ENCODE measurements at regions not wholly inside any gene's neighbourhood (a gene's known extent, or its start where the extent isn't known, plus 50 kb on each side); places are given as distances from the start of the nearest gene placed in this dataset.

- no peak overlapping the region for H3K4me2 ChIP-seq (ENCODE audit: low read length)
- no peak for TF ChIP-seq CTCF (IDR thresholded peaks at IDR 0.05)
- H3K36me3 ChIP-seq (ENCODE audit: control insufficient read depth, insufficient read depth, low read length), result no peaks in the 10 kb centered on the region
- no peaks in the 10 kb centered on the region for H3K9me3 ChIP-seq (ENCODE audit: control insufficient read depth, low read length)
- H2AFZ ChIP-seq, result no peak overlapping the region
- no peak overlapping the region for H3K4me3 ChIP-seq (ENCODE audit: low read depth, low read length)
- H3K27me3 ChIP-seq (ENCODE audit: control insufficient read depth, insufficient read depth, low read length), result no peaks in the 10 kb centered on the region
- no peak overlapping the region for H3K9ac ChIP-seq
- no peaks in the 10 kb centered on the region for H3K4me1 ChIP-seq
- H3K79me2 ChIP-seq, result no peaks in the 10 kb centered on the region
- no peak overlapping the region for H3K27ac ChIP-seq
Observed at GRCh38 chr2:203603456-203604389, 68.6 kb upstream of the RAPH1 start.

- no peak overlapping the region for H3K4me2 ChIP-seq (ENCODE audit: low read length)
- no peak overlapping the region for H3K9ac ChIP-seq
- H3K27ac ChIP-seq, result no peak overlapping the region
- no peak overlapping the region for H3K4me3 ChIP-seq (ENCODE audit: low read depth, low read length)
- no peaks in the 10 kb centered on the region for H3K79me2 ChIP-seq
- no peak overlapping the region for H2AFZ ChIP-seq
- no peaks in the 10 kb centered on the region for H3K4me1 ChIP-seq
- no peaks in the 10 kb centered on the region for H3K36me3 ChIP-seq (ENCODE audit: control insufficient read depth, insufficient read depth, low read length)
- no peak for TF ChIP-seq CTCF (IDR thresholded peaks at IDR 0.05)
- H3K9me3 ChIP-seq (ENCODE audit: control insufficient read depth, low read length), result no peaks in the 10 kb centered on the region
- H3K27me3 ChIP-seq (ENCODE audit: control insufficient read depth, insufficient read depth, low read length), result no peaks in the 10 kb centered on the region
Observed at GRCh38 chr2:203605302-203605701, 70.2 kb upstream of the RAPH1 start.

- no peak overlapping the region for H3K4me2 ChIP-seq (ENCODE audit: low read length)
- no peak overlapping the region for H2AFZ ChIP-seq
- no peak overlapping the region for H3K4me3 ChIP-seq (ENCODE audit: low read depth, low read length)
- H3K9me3 ChIP-seq (ENCODE audit: control insufficient read depth, low read length), result no peaks in the 10 kb centered on the region
- H3K27ac ChIP-seq, result no peak overlapping the region
- H3K9ac ChIP-seq, result no peak overlapping the region
- TF ChIP-seq CTCF (IDR thresholded peaks at IDR 0.05), result no peak
- no peaks in the 10 kb centered on the region for H3K36me3 ChIP-seq (ENCODE audit: control insufficient read depth, insufficient read depth, low read length)
- no peaks in the 10 kb centered on the region for H3K27me3 ChIP-seq (ENCODE audit: control insufficient read depth, insufficient read depth, low read length)
- no peaks in the 10 kb centered on the region for H3K4me1 ChIP-seq
- H3K79me2 ChIP-seq, result no peaks in the 10 kb centered on the region
Observed at GRCh38 chr2:203606051-203606450, 71.0 kb upstream of the RAPH1 start.

- Histone ChIP-seq H3K9me3 (ENCODE audit: control insufficient read depth, low read length) (no peaks in the 10 kb centered on the region), H3K27ac (no peak overlapping the region), H3K4me2 (ENCODE audit: low read length) (no peak overlapping the region), H3K4me3 (ENCODE audit: low read depth, low read length) (no peak overlapping the region), H3K79me2 (no peaks in the 10 kb centered on the region), H3K9ac (no peak overlapping the region), H2AFZ (no peak overlapping the region), H3K36me3 (ENCODE audit: control insufficient read depth, insufficient read depth, low read length) (no peaks in the 10 kb centered on the region), H3K27me3 (ENCODE audit: control insufficient read depth, insufficient read depth, low read length) (no peaks in the 10 kb centered on the region), H3K4me1 (no peaks in the 10 kb centered on the region)
- TF ChIP-seq CTCF (IDR thresholded peaks at IDR 0.05), result no peak
Observed at GRCh38 chr2:203610558-203610957, 75.5 kb upstream of the RAPH1 start.

GRCh38 chr2:203612246-203612645 is 77.1 kb upstream of the RAPH1 start:
- no peaks in the 10 kb centered on the region for H3K27me3 ChIP-seq (ENCODE audit: control insufficient read depth, insufficient read depth, low read length)
- H3K36me3 ChIP-seq (ENCODE audit: control insufficient read depth, insufficient read depth, low read length), result no peaks in the 10 kb centered on the region
- no peak overlapping the region for H3K27ac ChIP-seq
- no peak overlapping the region for H3K4me3 ChIP-seq (ENCODE audit: low read depth, low read length)
- H3K79me2 ChIP-seq, result no peaks in the 10 kb centered on the region
- TF ChIP-seq CTCF (IDR thresholded peaks at IDR 0.05), result no peak
- no peak overlapping the region for H3K9ac ChIP-seq
- no peaks in the 10 kb centered on the region for H3K4me1 ChIP-seq
- H3K9me3 ChIP-seq (ENCODE audit: control insufficient read depth, low read length), result no peaks in the 10 kb centered on the region
- H3K4me2 ChIP-seq (ENCODE audit: low read length), result no peak overlapping the region
- no peak overlapping the region for H2AFZ ChIP-seq
